ENCODE measurements at regions not wholly inside any gene's neighbourhood (a gene's known extent, or its start where the extent isn't known, plus 50 kb on each side); places are given as distances from the start of the nearest gene placed in this dataset.

- Histone ChIP-seq H3K27ac (no peak overlapping the region), H3K9me3 (no peaks in the 10 kb centered on the region), H3K36me3 (no peaks in the 10 kb centered on the region), H3K27me3 (no peaks in the 10 kb centered on the region), H3K9ac (ENCODE audit: low read depth in 2 of 2, low read length in 2 of 2) (no peak overlapping the region), H3K4me3 (no peak overlapping the region), H3K4me1 (no peaks in the 10 kb centered on the region)
- no peak for DNase-seq
- TF ChIP-seq CTCF (IDR thresholded peaks at IDR 0.05): no peak
- intact Hi-C loops (cut with DNase I): no loop called here
These were observed 143.8 kb downstream of the HSD17B3 start for GRCh38 chr9:96158147-96158546.

- Histone ChIP-seq H3K9me3 (no peaks in the 10 kb centered on the region), H3K27ac (no peak overlapping the region), H3K4me3 (no peak overlapping the region), H3K4me1 (no peaks in the 10 kb centered on the region), H3K27me3 (no peaks in the 10 kb centered on the region), H3K9ac (ENCODE audit: low read depth in 2 of 2, low read length in 2 of 2) (no peak overlapping the region), H3K36me3 (no peaks in the 10 kb centered on the region)
- TF ChIP-seq CTCF (IDR thresholded peaks at IDR 0.05): no peak
- no peak for DNase-seq
- intact Hi-C loops (cut with DNase I): no loop called here
These were observed 144.3 kb downstream of the HSD17B3 start for GRCh38 chr9:96157675-96158074.

- no peaks in the 10 kb centered on the region for H3K36me3 ChIP-seq
- H3K4me1 ChIP-seq: no peaks in the 10 kb centered on the region
- H3K27me3 ChIP-seq: no peaks in the 10 kb centered on the region
- H3K4me3 ChIP-seq: no peak overlapping the region
- no peak overlapping the region for H3K27ac ChIP-seq
- no peak for DNase-seq
- no peaks in the 10 kb centered on the region for H3K9me3 ChIP-seq
- intact Hi-C loops (cut with DNase I): no loop called here
- TF ChIP-seq CTCF (IDR thresholded peaks at IDR 0.05): no peak
- H3K9ac ChIP-seq (ENCODE audit: low read depth in 2 of 2, low read length in 2 of 2): no peak overlapping the region
These were observed 145.6 kb downstream of the HSD17B3 start for GRCh38 chr9:96156171-96156974.

- H3K4me3 ChIP-seq: no peak overlapping the region
- no peak for DNase-seq
- no peaks in the 10 kb centered on the region for H3K4me1 ChIP-seq
- H3K27me3 ChIP-seq: no peaks in the 10 kb centered on the region
- H3K27ac ChIP-seq: no peak overlapping the region
- no peaks in the 10 kb centered on the region for H3K9me3 ChIP-seq
- H3K9ac ChIP-seq (ENCODE audit: low read depth in 2 of 2, low read length in 2 of 2): no peak overlapping the region
- intact Hi-C loops (cut with DNase I): no loop called here
- no peaks in the 10 kb centered on the region for H3K36me3 ChIP-seq
- TF ChIP-seq CTCF (IDR thresholded peaks at IDR 0.05): no peak
These were observed 147.9 kb downstream of the HSD17B3 start for GRCh38 chr9:96154081-96154480.

- no peak for DNase-seq
- intact Hi-C loops (cut with DNase I): no loop called here
- H3K4me3 ChIP-seq: no peak overlapping the region
- H3K27ac ChIP-seq: no peak overlapping the region
- no peaks in the 10 kb centered on the region for H3K36me3 ChIP-seq
- no peaks in the 10 kb centered on the region for H3K9me3 ChIP-seq
- no peaks in the 10 kb centered on the region for H3K4me1 ChIP-seq
- no peak for TF ChIP-seq CTCF (IDR thresholded peaks at IDR 0.05)
- H3K27me3 ChIP-seq: no peaks in the 10 kb centered on the region
- no peak overlapping the region for H3K9ac ChIP-seq (ENCODE audit: low read depth in 2 of 2, low read length in 2 of 2)
These were observed 149.4 kb downstream of the HSD17B3 start for GRCh38 chr9:96152550-96152949.
